Activated T-cell treated with anti-CD3 and anti-CD28 coated beads, Interleukin-2, amount 50 U/mL, for 4 hours (primary cell): ENCODE measurements at regions not wholly inside any gene's neighbourhood (a gene's known extent, or its start where the extent isn't known, plus 50 kb on each side); places are given as distances from the start of the nearest gene placed in this dataset.
A peak's percentile ranks its signal among the peaks of the same experiment; 100 is the strongest.

Experiments used
- ATAC-seq, 2 donors: fragments of 200-7000 bp; cut with Tn5 transposase; one replicate each; pipeline ENCODE4 v1.10.0; 2021
- DNase-seq: peaks from one replicate; pipeline ENCODE4 v3.0.0-alpha.2; 2020
- H3K27me3 Mint-ChIP-seq: one replicate; pipeline ENCODE4 v1.8.0; 2021; ENCODE audit warnings: low read depth, mixed read lengths
- H3K36me3 Mint-ChIP-seq: one replicate; pipeline ENCODE4 v1.8.0; 2022; ENCODE audit warnings: mixed read lengths; ENCODE audit not compliant: insufficient read depth
- H3K4me1 Mint-ChIP-seq: one replicate; pipeline ENCODE4 v1.8.0; 2021; ENCODE audit warnings: low read depth, mixed read lengths
- H3K4me3 Mint-ChIP-seq: one replicate; pipeline ENCODE4 v1.8.0; 2021; ENCODE audit warnings: mild to moderate bottlenecking, moderate library complexity, mixed read lengths
- H3K9me3 Mint-ChIP-seq: one replicate; pipeline ENCODE4 v1.8.0; 2021; ENCODE audit warnings: mixed read lengths

DNA sequence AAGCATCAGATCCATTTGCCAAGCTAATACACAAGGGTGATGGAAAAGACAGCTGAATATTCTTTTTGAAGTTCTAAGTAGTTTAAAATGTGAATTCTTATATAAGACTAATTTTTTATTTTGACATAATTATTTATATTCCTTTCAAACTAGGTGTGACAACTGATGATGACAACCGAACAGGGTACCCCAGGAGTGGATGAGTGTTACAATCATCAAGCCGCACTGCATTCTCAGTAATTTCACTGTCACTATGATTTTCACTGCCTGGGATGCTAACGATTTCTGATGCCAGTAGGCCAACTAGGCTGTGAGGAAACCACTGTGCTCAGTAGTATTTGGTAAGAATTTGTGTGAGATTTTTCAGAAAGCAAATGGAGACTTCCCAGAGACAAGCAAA lies 317.5 kb downstream of the ARAP2 start:
- no peaks in the 10 kb centered on the region for H3K27me3 Mint-ChIP-seq
- H3K36me3 Mint-ChIP-seq, result no peaks in the 10 kb centered on the region
- no peaks in the 10 kb centered on the region for H3K4me1 Mint-ChIP-seq
- DNase-seq, result no peak
- ATAC-seq, result no peak
- H3K9me3 Mint-ChIP-seq, result no peaks in the 10 kb centered on the region
- no peak overlapping the region for H3K4me3 Mint-ChIP-seq

GRCh38 chr4:35933901-35934300 lies 310.4 kb downstream of the ARAP2 start:
- Mint-ChIP-seq H3K9me3 (no peaks in the 10 kb centered on the region), H3K36me3 (no peaks in the 10 kb centered on the region), H3K27me3 (peaks cover 6% of the 10 kb centered on the region), H3K4me3 (no peak overlapping the region), H3K4me1 (no peaks in the 10 kb centered on the region)
- DNase-seq (no peak), ATAC-seq (no peak)

- H3K27me3 Mint-ChIP-seq, result peaks cover 6% of the 10 kb centered on the region
- H3K36me3 Mint-ChIP-seq, result no peaks in the 10 kb centered on the region
- no peak overlapping the region for H3K4me3 Mint-ChIP-seq
- DNase-seq, result no peak
- H3K4me1 Mint-ChIP-seq, result no peaks in the 10 kb centered on the region
- H3K9me3 Mint-ChIP-seq, result no peaks in the 10 kb centered on the region
- no peak for ATAC-seq
These were observed 309.9 kb downstream of the ARAP2 start for GRCh38 chr4:35934320-35934981.

GRCh38 chr4:35938936-35939335 lies 305.4 kb downstream of the ARAP2 start:
- no peak for ATAC-seq
- no peak for DNase-seq
- Mint-ChIP-seq H3K27me3 (no peaks in the 10 kb centered on the region), H3K36me3 (no peaks in the 10 kb centered on the region), H3K9me3 (no peaks in the 10 kb centered on the region), H3K4me3 (no peak overlapping the region), H3K4me1 (no peaks in the 10 kb centered on the region)

GRCh38 chr4:35939751-35940150 lies 304.6 kb downstream of the ARAP2 start:
- Mint-ChIP-seq H3K36me3 (no peaks in the 10 kb centered on the region), H3K27me3 (no peaks in the 10 kb centered on the region), H3K4me1 (no peaks in the 10 kb centered on the region), H3K9me3 (no peaks in the 10 kb centered on the region), H3K4me3 (no peak overlapping the region)
- ATAC-seq (no peak), DNase-seq (no peak)

DNA sequence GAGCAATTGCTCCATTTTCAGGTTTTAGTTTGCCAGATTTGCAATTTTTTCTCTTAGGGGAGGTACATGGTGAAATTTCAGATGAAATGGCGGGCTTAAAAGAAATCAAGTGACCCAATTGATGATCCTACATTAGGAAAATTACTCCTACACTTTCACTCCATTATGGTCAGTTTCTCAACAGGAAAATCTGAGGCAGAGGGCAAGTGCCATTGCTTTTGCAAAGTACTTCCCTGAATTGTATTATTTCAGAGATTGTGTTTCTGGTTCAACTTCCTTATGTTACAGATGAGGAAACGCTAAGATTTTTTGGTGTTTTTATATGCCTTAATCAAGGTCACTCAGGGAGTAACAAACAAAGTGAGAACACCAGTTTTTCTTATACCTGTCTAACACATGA lies 302.2 kb downstream of the ARAP2 start:
- Mint-ChIP-seq H3K4me3 (no peak overlapping the region), H3K4me1 (no peaks in the 10 kb centered on the region), H3K27me3 (no peaks in the 10 kb centered on the region), H3K9me3 (no peaks in the 10 kb centered on the region), H3K36me3 (no peaks in the 10 kb centered on the region)
- ATAC-seq (no peak), DNase-seq (no peak)

GRCh38 chr4:35943606-35944005 lies 300.7 kb downstream of the ARAP2 start:
- ATAC-seq, result no peak
- peaks cover 8% of the 10 kb centered on the region for H3K9me3 Mint-ChIP-seq
- H3K4me3 Mint-ChIP-seq, result no peak overlapping the region
- no peaks in the 10 kb centered on the region for H3K4me1 Mint-ChIP-seq
- no peaks in the 10 kb centered on the region for H3K27me3 Mint-ChIP-seq
- DNase-seq, result no peak
- H3K36me3 Mint-ChIP-seq, result no peaks in the 10 kb centered on the region

GRCh38 chr4:35948171-35948570 lies 296.1 kb downstream of the ARAP2 start:
- H3K27me3 Mint-ChIP-seq, result no peaks in the 10 kb centered on the region
- H3K9me3 Mint-ChIP-seq, result peaks cover 19% of the 10 kb centered on the region
- no peak for DNase-seq
- H3K36me3 Mint-ChIP-seq, result no peaks in the 10 kb centered on the region
- H3K4me3 Mint-ChIP-seq, result no peak overlapping the region
- no peaks in the 10 kb centered on the region for H3K4me1 Mint-ChIP-seq
- ATAC-seq, result no peak

GRCh38 chr4:35950442-35950841 lies 293.9 kb downstream of the ARAP2 start:
- no peak overlapping the region for H3K4me3 Mint-ChIP-seq
- H3K4me1 Mint-ChIP-seq, result no peaks in the 10 kb centered on the region
- H3K9me3 Mint-ChIP-seq, result peaks cover 36% of the 10 kb centered on the region
- ATAC-seq (no peak), DNase-seq (no peak)
- no peaks in the 10 kb centered on the region for H3K36me3 Mint-ChIP-seq
- no peaks in the 10 kb centered on the region for H3K27me3 Mint-ChIP-seq

DNA sequence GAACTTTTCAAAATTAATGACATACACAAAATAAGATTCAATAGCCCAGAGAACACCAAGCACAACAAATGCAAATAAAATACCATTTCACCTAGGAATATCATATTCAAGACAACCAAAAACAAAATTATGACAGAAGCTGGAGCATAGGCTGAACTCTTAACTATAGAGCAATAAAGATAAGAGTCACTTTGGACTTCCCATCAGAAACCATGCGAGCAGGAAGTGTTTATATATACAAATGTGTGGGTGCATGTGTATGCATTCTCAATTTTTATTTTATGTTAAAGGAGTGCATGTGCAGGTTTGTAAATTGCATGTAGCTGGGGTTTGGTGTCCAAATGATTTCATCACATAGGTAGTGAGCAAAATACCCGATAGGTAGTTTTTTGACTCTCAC lies 291.6 kb downstream of the ARAP2 start:
- H3K4me1 Mint-ChIP-seq, result no peaks in the 10 kb centered on the region
- H3K9me3 Mint-ChIP-seq, result peaks cover 49% of the 10 kb centered on the region
- no peak overlapping the region for H3K4me3 Mint-ChIP-seq
- H3K36me3 Mint-ChIP-seq, result no peaks in the 10 kb centered on the region
- DNase-seq (no peak), ATAC-seq (no peak)
- no peaks in the 10 kb centered on the region for H3K27me3 Mint-ChIP-seq

DNA sequence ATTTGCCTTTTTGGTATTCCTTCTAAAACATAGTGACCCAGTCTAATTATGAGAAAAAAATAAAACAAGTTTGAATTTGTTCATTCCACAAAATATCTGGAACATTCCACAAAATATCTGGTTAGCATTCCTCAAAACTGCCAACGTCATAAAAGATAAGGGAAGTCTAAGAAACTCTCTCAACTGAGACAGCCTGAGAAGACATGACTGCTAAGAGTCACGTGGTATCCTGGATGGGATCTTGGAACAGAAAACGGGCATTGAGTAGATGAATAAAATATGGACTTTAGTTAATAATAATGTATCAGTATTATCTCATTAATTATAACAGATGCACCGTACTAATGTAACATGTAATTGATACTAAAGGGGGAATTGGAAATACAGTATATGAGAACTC lies 280.9 kb downstream of the ARAP2 start:
- DNase-seq, result no peak
- no peaks in the 10 kb centered on the region for H3K27me3 Mint-ChIP-seq
- ATAC-seq, result no peak
- H3K4me3 Mint-ChIP-seq, result no peak overlapping the region
- H3K36me3 Mint-ChIP-seq, result no peaks in the 10 kb centered on the region
- H3K4me1 Mint-ChIP-seq, result no peaks in the 10 kb centered on the region
- H3K9me3 Mint-ChIP-seq, result no peaks in the 10 kb centered on the region

DNA sequence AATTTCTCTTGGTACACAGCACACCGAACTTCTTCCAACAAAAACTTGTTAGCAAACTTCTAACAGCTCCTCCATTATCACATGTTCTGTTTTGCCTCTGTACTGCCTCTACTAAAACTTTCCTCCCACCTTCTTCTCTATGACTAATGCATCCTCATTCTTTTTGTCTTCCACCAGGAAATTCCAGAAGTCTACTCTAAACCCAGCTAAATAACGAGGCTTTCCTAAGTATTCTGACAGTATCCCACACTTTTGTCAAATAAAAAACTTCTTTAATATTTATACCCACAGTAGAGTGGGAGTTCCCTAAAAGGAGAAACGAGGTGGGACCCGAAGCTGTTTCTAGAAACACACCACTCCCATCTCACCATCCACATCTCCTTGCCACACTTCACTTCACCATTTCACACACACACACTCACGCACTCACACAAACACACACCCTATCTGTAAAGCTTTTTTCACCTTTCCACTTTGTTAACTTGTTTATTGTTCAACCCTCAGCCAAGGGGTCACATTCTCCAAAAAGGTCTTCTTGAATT lies 280.3 kb downstream of the ARAP2 start:
- DNase-seq (no peak), ATAC-seq (no peak)
- no peaks in the 10 kb centered on the region for H3K36me3 Mint-ChIP-seq
- H3K27me3 Mint-ChIP-seq, result no peaks in the 10 kb centered on the region
- no peak overlapping the region for H3K4me3 Mint-ChIP-seq
- H3K9me3 Mint-ChIP-seq, result no peaks in the 10 kb centered on the region
- H3K4me1 Mint-ChIP-seq, result no peaks in the 10 kb centered on the region

GRCh38 chr4:35965300-35965699 lies 279.0 kb downstream of the ARAP2 start:
- Mint-ChIP-seq H3K4me3 (no peak overlapping the region), H3K9me3 (no peaks in the 10 kb centered on the region), H3K36me3 (no peaks in the 10 kb centered on the region), H3K27me3 (no peaks in the 10 kb centered on the region), H3K4me1 (no peaks in the 10 kb centered on the region)
- ATAC-seq, result no peak
- DNase-seq, result no peak

DNA sequence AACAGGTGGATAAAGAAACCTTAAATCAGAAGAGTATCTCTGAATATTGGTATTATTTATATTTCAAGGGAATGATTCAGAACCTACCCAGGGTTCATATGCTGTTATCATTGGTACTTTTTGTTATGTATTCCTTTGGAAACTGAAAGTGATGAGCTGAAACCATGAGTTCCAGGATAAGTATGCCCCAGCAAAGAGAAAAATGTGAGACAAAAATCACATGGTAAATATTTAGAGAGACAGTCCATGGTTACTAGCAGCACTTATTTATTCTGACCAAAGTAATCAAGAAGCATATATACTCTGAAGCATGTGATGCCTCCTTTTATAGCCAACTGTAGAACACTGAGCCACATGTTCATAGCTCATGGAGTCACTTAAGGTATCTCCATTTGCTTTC lies 277.7 kb downstream of the ARAP2 start:
- DNase-seq (no peak), ATAC-seq (no peak)
- no peaks in the 10 kb centered on the region for H3K36me3 Mint-ChIP-seq
- no peaks in the 10 kb centered on the region for H3K4me1 Mint-ChIP-seq
- H3K27me3 Mint-ChIP-seq, result no peaks in the 10 kb centered on the region
- H3K9me3 Mint-ChIP-seq, result no peaks in the 10 kb centered on the region
- H3K4me3 Mint-ChIP-seq, result no peak overlapping the region

DNA sequence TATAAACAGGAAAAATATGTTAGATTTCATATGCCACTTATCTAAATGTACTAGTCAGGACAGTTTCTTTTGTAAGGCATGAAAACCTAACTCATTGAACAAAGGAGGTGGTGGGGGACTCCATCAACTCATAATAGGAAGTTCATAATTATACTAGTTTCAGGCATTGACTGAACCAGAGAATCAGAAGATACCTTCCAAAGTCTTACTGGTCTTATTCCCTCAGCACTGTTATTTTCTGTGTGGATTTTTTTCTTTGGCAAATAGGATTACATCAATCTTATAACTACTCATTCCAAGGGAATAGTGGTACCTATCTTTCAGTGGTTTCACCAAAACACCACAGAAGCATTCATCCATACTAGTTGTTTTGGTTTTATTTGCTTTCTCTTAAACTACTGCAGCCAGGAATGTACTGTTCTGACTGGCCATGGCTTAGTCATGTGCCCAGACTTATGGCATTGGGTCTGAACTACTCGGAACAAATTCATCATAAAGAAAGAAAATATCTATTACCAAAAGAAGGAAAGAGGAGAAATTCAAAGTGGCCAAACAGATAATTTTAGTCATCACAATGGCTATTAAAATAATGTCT lies 273.9 kb downstream of the ARAP2 start:
- Mint-ChIP-seq H3K36me3 (no peaks in the 10 kb centered on the region), H3K4me1 (no peaks in the 10 kb centered on the region), H3K4me3 (no peak overlapping the region), H3K9me3 (no peaks in the 10 kb centered on the region), H3K27me3 (no peaks in the 10 kb centered on the region)
- DNase-seq (no peak), ATAC-seq (peak; percentile 65 to 81)
